Spleen (tissue), 7 donors: ENCODE measurements at regions not wholly inside any gene's neighbourhood (a gene's known extent, or its start where the extent isn't known, plus 50 kb on each side); places are given as distances from the start of the nearest gene placed in this dataset.

Experiments used
- CTCF ChIP-seq, 11 experiments: fragments of 200-600 bp in 7 of 11; fragments of 450-650 bp in 4 of 11; sonication (generic) in 4 of 11; IDR thresholded peaks in 8 of 11; conservative IDR thresholded peaks in 3 of 11; 1 replicate in 7 of 11; 2 replicates in 4 of 11; pipeline versions ENCODE4 v1.4.0 to v1.8.0; 2016 to 2021; ENCODE audit warnings: antibody characterized with exemption in 11 of 11, inconsistent platforms in 4 of 11, mild to moderate bottlenecking in 1 of 11
- POLR2A ChIP-seq, 3 donors: fragments of 450-650 bp; IDR thresholded peaks; one replicate each; pipeline ENCODE4 v1.5.1; 2017; ENCODE audit warnings: antibody characterized with exemption in 3 of 3, mild to moderate bottlenecking in 1 of 3
- POLR2AphosphoS5 ChIP-seq, 3 donors: sonication (generic); formaldehyde crosslinking; IDR thresholded peaks; one replicate each; pipeline ENCODE4 v1.5.1; 2017; ENCODE audit warnings: antibody characterized with exemption in 3 of 3
- donor health status: DM: no; HTN: no; CAD: no; lungs with moderate emphysema.
- donor health status: DM: no; HTN: no; CAD: no.
- donor health status: DM: no; HTN: no; CAD: no.

- TF ChIP-seq CTCF (IDR thresholded peaks at IDR 0.05 in 8 of 11, conservative IDR thresholded peaks at IDR 0.05 in 3 of 11): no peak
- TF ChIP-seq POLR2A (IDR thresholded peaks at IDR 0.05): no peak
- no peak for TF ChIP-seq POLR2AphosphoS5 (IDR thresholded peaks at IDR 0.05)
These were observed 686.7 kb downstream of the CDH18 start for GRCh38 chr5:19301271-19301670.
